ENCODE measurements at regions not wholly inside any gene's neighbourhood (a gene's known extent, or its start where the extent isn't known, plus 50 kb on each side); places are given as distances from the start of the nearest gene placed in this dataset.

DNA sequence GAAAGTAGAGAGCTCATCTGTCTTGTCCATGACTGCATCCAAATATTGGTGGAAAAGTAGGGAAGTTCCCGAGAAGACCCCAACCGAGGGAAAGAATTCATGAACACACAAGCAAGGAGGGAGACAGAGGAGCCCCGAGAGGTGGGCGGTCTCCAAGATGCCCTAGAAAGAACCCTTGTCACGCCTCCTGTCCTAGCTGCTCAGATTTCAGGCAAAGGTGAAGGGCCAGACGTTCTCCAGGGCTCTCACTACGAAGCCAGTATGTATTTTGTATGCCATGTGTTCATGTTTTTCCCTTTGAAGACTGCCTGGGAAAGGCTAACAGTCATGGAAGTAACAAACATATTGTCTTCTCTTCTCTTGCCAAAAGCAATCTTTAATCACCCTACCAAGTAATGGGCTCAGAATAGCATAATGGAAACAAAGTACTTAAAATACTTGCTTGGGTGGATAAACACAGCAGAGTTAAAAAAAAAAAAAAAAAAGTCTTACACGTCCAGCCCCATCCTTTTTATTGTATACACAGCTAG lies 99.2 kb upstream of the TBX3 start (continued):
- TF ChIP-seq CHD7 (IDR thresholded peaks at IDR 0.05; ENCODE audit: insufficient replicate concordance, low read length) (no peak), CBX5 (IDR thresholded peaks at IDR 0.05; ENCODE audit: low read depth, low read length) (no peak), POU5F1 (IDR thresholded peaks at IDR 0.05; ENCODE audit: low read depth, low read length) (no peak), CREB1 (IDR thresholded peaks at IDR 0.05) (no peak), RNF2 (IDR thresholded peaks at IDR 0.05; ENCODE audit: borderline replicate concordance, low read depth, low read length, missing control alignments, poor library complexity, severe bottlenecking) (no peak), SIRT6 (IDR thresholded peaks at IDR 0.05; ENCODE audit: low read length) (no peak)
- TF ChIP-seq, protein P1, sequence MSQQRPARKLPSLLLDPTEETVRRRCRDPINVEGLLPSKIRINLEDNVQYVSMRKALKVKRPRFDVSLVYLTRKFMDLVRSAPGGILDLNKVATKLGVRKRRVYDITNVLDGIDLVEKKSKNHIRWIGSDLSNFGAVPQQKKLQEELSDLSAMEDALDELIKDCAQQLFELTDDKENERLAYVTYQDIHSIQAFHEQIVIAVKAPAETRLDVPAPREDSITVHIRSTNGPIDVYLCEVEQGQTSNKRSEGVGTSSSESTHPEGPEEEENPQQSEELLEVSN (IDR thresholded peaks at IDR 0.05): no peak
- TF ChIP-seq, protein P2, sequence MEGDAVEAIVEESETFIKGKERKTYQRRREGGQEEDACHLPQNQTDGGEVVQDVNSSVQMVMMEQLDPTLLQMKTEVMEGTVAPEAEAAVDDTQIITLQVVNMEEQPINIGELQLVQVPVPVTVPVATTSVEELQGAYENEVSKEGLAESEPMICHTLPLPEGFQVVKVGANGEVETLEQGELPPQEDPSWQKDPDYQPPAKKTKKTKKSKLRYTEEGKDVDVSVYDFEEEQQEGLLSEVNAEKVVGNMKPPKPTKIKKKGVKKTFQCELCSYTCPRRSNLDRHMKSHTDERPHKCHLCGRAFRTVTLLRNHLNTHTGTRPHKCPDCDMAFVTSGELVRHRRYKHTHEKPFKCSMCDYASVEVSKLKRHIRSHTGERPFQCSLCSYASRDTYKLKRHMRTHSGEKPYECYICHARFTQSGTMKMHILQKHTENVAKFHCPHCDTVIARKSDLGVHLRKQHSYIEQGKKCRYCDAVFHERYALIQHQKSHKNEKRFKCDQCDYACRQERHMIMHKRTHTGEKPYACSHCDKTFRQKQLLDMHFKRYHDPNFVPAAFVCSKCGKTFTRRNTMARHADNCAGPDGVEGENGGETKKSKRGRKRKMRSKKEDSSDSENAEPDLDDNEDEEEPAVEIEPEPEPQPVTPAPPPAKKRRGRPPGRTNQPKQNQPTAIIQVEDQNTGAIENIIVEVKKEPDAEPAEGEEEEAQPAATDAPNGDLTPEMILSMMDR (IDR thresholded peaks at IDR 0.05; ENCODE audit: control extremely low read depth in 1 of 3, insufficient read depth in 1 of 3, low read depth in 1 of 3, low read length in 3 of 3): no peak

Measured in H1 (cell line).